Body of pancreas (tissue), 4 donors: ENCODE measurements at regions not wholly inside any gene's neighbourhood (a gene's known extent, or its start where the extent isn't known, plus 50 kb on each side); places are given as distances from the start of the nearest gene placed in this dataset.

Source experiments
- ATAC-seq: fragments of 150-250 bp; one replicate; pipeline ENCODE4 v1.9.1; 2016
- DNase-seq, 4 donors: peaks; one replicate each; pipeline ENCODE4 v3.0.0-alpha.2; 2019
- H3K27ac ChIP-seq, 4 donors: fragments of 200-600 bp; sonication (generic); 1 replicate in 3 of 4; 2 replicates in 1 of 4; pipeline versions ENCODE4 v1.5.1 to v1.6.1; 2016 to 2019; ENCODE audit warnings: mild to moderate bottlenecking in 1 of 4, mixed read lengths in 1 of 4, moderate library complexity in 1 of 4
- H3K27me3 ChIP-seq, 2 donors: fragments of 200-600 bp; sonication (generic); one replicate each; pipeline ENCODE4 v1.6.0; 2016; ENCODE audit warnings: mild to moderate bottlenecking in 1 of 2
- H3K36me3 ChIP-seq, 2 donors: fragments of 200-600 bp; sonication (generic); replicated peaks in 1 of 2; 2 replicates each; pipeline ENCODE4 v1.5.1; 2016; ENCODE audit warnings: low read depth in 2 of 2; ENCODE audit not compliant: insufficient read depth in 1 of 2
- H3K4me1 ChIP-seq: fragments of 200-600 bp; sonication (generic); one replicate; pipeline ENCODE4 v1.6.0; 2016
- H3K4me3 ChIP-seq, 2 donors: fragments of 200-600 bp; sonication (generic); 1 replicate in 1 of 2; 2 replicates in 1 of 2; pipeline ENCODE4 v1.5.1; 2016 to 2019
- H3K9me3 ChIP-seq, 3 donors: fragments of 200-600 bp; sonication (generic); 1 replicate in 2 of 3; 2 replicates in 1 of 3; pipeline ENCODE4 v1.5.1; 2016
- CTCF ChIP-seq, 7 experiments: fragments of 450-650 bp in 4 of 7; fragments of 200-600 bp in 3 of 7; sonication (generic) in 3 of 7; IDR thresholded peaks; one replicate each; pipeline ENCODE4 v1.5.1; 2016 to 2019; ENCODE audit warnings: antibody characterized with exemption in 7 of 7
- POLR2A ChIP-seq, 3 donors: fragments of 450-650 bp; IDR thresholded peaks; one replicate each; pipeline ENCODE4 v1.6.1; 2016; ENCODE audit warnings: antibody characterized with exemption in 3 of 3, mild to moderate bottlenecking in 2 of 3
- WGBS, 2 donors: methylation state at CpG; one replicate each; pipeline ENCODE4 v1.1.5; 2017; 5-methylcytosine and 5-hydroxymethylcytosine counted together
- intact Hi-C: fragments of 100-400 bp; cut with DNase I; formaldehyde crosslinking; loops from one replicate; pipeline ENCODE4 v1.15.1; 2023

- Histone ChIP-seq H3K36me3 (no peaks in the 10 kb centered on the region), H3K4me3 (no peak overlapping the region), H3K27ac (no peak overlapping the region), H3K4me1 (no peaks in the 10 kb centered on the region), H3K9me3 (peaks cover 0 to 2% (median 0%) of the 10 kb centered on the region in 3 donors), H3K27me3 (no peaks in the 10 kb centered on the region)
- ATAC-seq (no peak), DNase-seq (no peak)
- TF ChIP-seq POLR2A (IDR thresholded peaks at IDR 0.05): no peak
- no peak for TF ChIP-seq CTCF (IDR thresholded peaks at IDR 0.05)
- 78 to 83% methylated on average over 3 of the region's 3 CpGs for WGBS, 2 donors
- intact Hi-C loops: no loop called here
Observed at GRCh38 chr6:112920994-112921393, 573.9 kb downstream of the RFPL4B start.

- H3K36me3 ChIP-seq: no peaks in the 10 kb centered on the region
- no peak overlapping the region for H3K4me3 ChIP-seq
- intact Hi-C loops: no loop called here
- no peak overlapping the region for H3K27ac ChIP-seq
- H3K27me3 ChIP-seq: no peaks in the 10 kb centered on the region
- no peaks in the 10 kb centered on the region for H3K4me1 ChIP-seq
- no peak for DNase-seq
- WGBS, 2 donors: 67 to 76% methylated on average over 2 of the region's 2 CpGs
- no peak for TF ChIP-seq CTCF (IDR thresholded peaks at IDR 0.05)
- no peak for TF ChIP-seq POLR2A (IDR thresholded peaks at IDR 0.05)
- H3K9me3 ChIP-seq: peaks cover 0 to 2% (median 0%) of the 10 kb centered on the region in 3 donors
- no peak for ATAC-seq
Observed at GRCh38 chr6:112923940-112924587, 576.9 kb downstream of the RFPL4B start.

GRCh38 chr6:112925702-112926101, 578.6 kb downstream of the RFPL4B start:
- H3K4me1 ChIP-seq: no peaks in the 10 kb centered on the region
- DNase-seq (no peak), ATAC-seq (no peak)
- H3K9me3 ChIP-seq: no peaks in the 10 kb centered on the region
- H3K27ac ChIP-seq: no peak overlapping the region
- intact Hi-C loops: no loop called here
- no peaks in the 10 kb centered on the region for H3K36me3 ChIP-seq
- TF ChIP-seq POLR2A (IDR thresholded peaks at IDR 0.05) (no peak), CTCF (IDR thresholded peaks at IDR 0.05) (no peak)
- H3K4me3 ChIP-seq: no peak overlapping the region
- no peaks in the 10 kb centered on the region for H3K27me3 ChIP-seq

- H3K27me3 ChIP-seq: no peaks in the 10 kb centered on the region
- intact Hi-C loops: no loop called here
- no peaks in the 10 kb centered on the region for H3K36me3 ChIP-seq
- H3K27ac ChIP-seq: no peak overlapping the region
- no peaks in the 10 kb centered on the region for H3K9me3 ChIP-seq
- TF ChIP-seq POLR2A (IDR thresholded peaks at IDR 0.05) (no peak), CTCF (IDR thresholded peaks at IDR 0.05) (no peak)
- WGBS, 2 donors: 58 to 60% methylated on average over 4 of the region's 4 CpGs
- H3K4me3 ChIP-seq: no peak overlapping the region
- no peak for ATAC-seq
- H3K4me1 ChIP-seq: no peaks in the 10 kb centered on the region
- no peak for DNase-seq
Observed at GRCh38 chr6:112927641-112928320, 580.7 kb downstream of the RFPL4B start.

GRCh38 chr6:112929641-112930040, 582.5 kb downstream of the RFPL4B start:
- Histone ChIP-seq H3K27me3 (no peaks in the 10 kb centered on the region), H3K9me3 (no peaks in the 10 kb centered on the region), H3K4me3 (no peak overlapping the region), H3K36me3 (no peaks in the 10 kb centered on the region), H3K27ac (no peak overlapping the region), H3K4me1 (no peaks in the 10 kb centered on the region)
- no peak for ATAC-seq
- TF ChIP-seq CTCF (IDR thresholded peaks at IDR 0.05) (no peak), POLR2A (IDR thresholded peaks at IDR 0.05) (no peak)
- no peak for DNase-seq
- intact Hi-C loops: no loop called here
